ENCODE measurements at regions not wholly inside any gene's neighbourhood (a gene's known extent, or its start where the extent isn't known, plus 50 kb on each side); places are given as distances from the start of the nearest gene placed in this dataset.

DNA sequence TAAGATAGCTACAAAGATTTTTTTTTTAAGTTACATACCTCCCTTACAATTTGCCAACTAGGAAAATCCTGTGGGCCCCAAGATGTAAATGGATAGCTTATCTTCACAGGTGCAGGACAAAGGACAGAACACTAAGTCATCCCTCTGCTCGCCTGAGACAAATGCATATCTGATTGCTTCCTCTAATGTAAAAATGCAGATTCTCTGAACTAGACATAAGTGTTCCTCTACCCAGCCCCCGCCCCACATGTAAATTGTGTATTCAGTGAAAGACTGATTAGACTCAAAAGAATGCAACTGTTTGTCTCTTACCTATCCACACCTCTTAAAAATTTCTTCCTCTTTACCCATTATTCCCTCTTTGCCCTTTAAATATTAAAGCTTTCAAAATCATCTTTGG lies 96.5 kb downstream of the CYP26B1 start:
- intact Hi-C loops (cut with micrococcal nuclease; ENCODE audit: unreplicated experiment) = no loop called here
- Histone ChIP-seq H3K79me2 (ENCODE audit: low read depth) (no peaks in the 10 kb centered on the region), H2AFZ (no peak overlapping the region), H3F3A (ENCODE audit: insufficient read depth, low read depth) (no peaks in the 10 kb centered on the region), H3K36me3 (ENCODE audit: low read depth) (no peaks in the 10 kb centered on the region), H3K9me2 (ENCODE audit: insufficient read depth) (no peaks in the 10 kb centered on the region; the same call in 1 of the 2 replicates), H3K27me3 (ENCODE audit: insufficient read depth, low read depth) (no peaks in the 10 kb centered on the region), H3K4me3 (no peak overlapping the region), H3K9me3 (ENCODE audit: insufficient read depth, low read depth) (no peaks in the 10 kb centered on the region; the same call in 1 of the 2 replicates), H3K27ac (no peak overlapping the region), H3K4me2 (no peak overlapping the region), H3K4me1 (replicated peaks; ENCODE audit: insufficient read depth) (no peaks in the 10 kb centered on the region), H4K20me1 (ENCODE audit: insufficient read depth) (no peaks in the 10 kb centered on the region)
- no TSS peak for BruUV-seq (replicated peaks)
- CTCF ChIA-PET = interaction anchor here (0.7 kb wide), 1 partner anchor 390 kb away, joined by 12 read pairs; no protein-coding TSS in a partner anchor
- TF ChIP-seq EZH2 (IDR thresholded peaks at IDR 0.05; ENCODE audit: low read depth) = no peak
- no peak for TF ChIP-seq CTCF (conservative IDR thresholded peaks at IDR 0.05)
- POLR2A ChIA-PET (ENCODE audit: unreplicated experiment) = no interaction called here
- DNase-seq = no peak

DNA sequence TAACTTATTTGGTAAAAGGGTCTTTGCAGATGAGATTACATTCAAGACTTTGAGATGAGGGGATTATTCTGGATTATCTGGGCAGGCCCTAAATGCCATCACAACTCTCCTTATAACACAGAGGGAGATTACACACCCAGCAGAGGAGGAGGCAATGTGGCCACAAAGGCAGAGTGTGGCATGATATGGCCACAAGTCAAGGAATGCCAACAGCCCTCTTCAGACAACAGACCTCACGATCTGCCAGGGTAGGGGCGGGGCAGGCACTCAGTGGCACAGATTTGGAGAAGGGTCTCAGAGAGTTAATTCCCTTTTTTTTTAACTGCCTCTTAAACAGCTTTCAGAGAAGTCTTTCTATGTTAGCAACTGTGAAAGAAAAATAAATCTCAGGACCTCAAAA lies 96.9 kb downstream of the CYP26B1 start:
- Histone ChIP-seq H3K9me2 (ENCODE audit: insufficient read depth) (no peaks in the 10 kb centered on the region; the same call in 1 of the 2 replicates), H4K20me1 (ENCODE audit: insufficient read depth) (no peaks in the 10 kb centered on the region), H3F3A (ENCODE audit: insufficient read depth, low read depth) (no peaks in the 10 kb centered on the region), H3K4me1 (replicated peaks; ENCODE audit: insufficient read depth) (no peaks in the 10 kb centered on the region), H3K4me3 (no peak overlapping the region), H3K9me3 (ENCODE audit: insufficient read depth, low read depth) (no peaks in the 10 kb centered on the region; the same call in 1 of the 2 replicates), H3K27ac (no peak overlapping the region), H3K4me2 (no peak overlapping the region), H3K79me2 (ENCODE audit: low read depth) (no peaks in the 10 kb centered on the region), H2AFZ (no peak overlapping the region), H3K36me3 (ENCODE audit: low read depth) (no peaks in the 10 kb centered on the region), H3K27me3 (ENCODE audit: insufficient read depth, low read depth) (no peaks in the 10 kb centered on the region)
- no TSS peak for BruUV-seq (replicated peaks)
- no peak for DNase-seq
- ChIA-PET POLR2A (ENCODE audit: unreplicated experiment) (no interaction called here), CTCF (no interaction called here)
- intact Hi-C loops (cut with micrococcal nuclease; ENCODE audit: unreplicated experiment) = no loop called here
- no peak for TF ChIP-seq EZH2 (IDR thresholded peaks at IDR 0.05; ENCODE audit: low read depth)
- no peak for TF ChIP-seq CTCF (conservative IDR thresholded peaks at IDR 0.05)

GRCh38 chr2:72048881-72049477 lies 98.7 kb downstream of the CYP26B1 start:
- Histone ChIP-seq H4K20me1 (ENCODE audit: insufficient read depth) (no peaks in the 10 kb centered on the region), H2AFZ (no peak overlapping the region), H3K4me3 (no peak overlapping the region), H3K9me2 (ENCODE audit: insufficient read depth) (no peaks in the 10 kb centered on the region; the same call in 1 of the 2 replicates), H3K4me1 (replicated peaks; ENCODE audit: insufficient read depth) (no peaks in the 10 kb centered on the region), H3K27ac (no peak overlapping the region), H3K27me3 (ENCODE audit: insufficient read depth, low read depth) (no peaks in the 10 kb centered on the region), H3K36me3 (ENCODE audit: low read depth) (no peaks in the 10 kb centered on the region), H3K79me2 (ENCODE audit: low read depth) (no peaks in the 10 kb centered on the region), H3K4me2 (no peak overlapping the region), H3F3A (ENCODE audit: insufficient read depth, low read depth) (no peaks in the 10 kb centered on the region), H3K9me3 (ENCODE audit: insufficient read depth, low read depth) (peaks cover 8% of the 10 kb centered on the region)
- TF ChIP-seq CTCF (conservative IDR thresholded peaks at IDR 0.05) (no peak), EZH2 (IDR thresholded peaks at IDR 0.05; ENCODE audit: low read depth) (no peak)
- ChIA-PET CTCF (no interaction called here), POLR2A (ENCODE audit: unreplicated experiment) (no interaction called here)
- no TSS peak for BruUV-seq (replicated peaks)
- no peak for DNase-seq
- intact Hi-C loops (cut with micrococcal nuclease; ENCODE audit: unreplicated experiment) = no loop called here

All from PC-9 (cell line).